Astrocyte (in vitro differentiated cells and primary cell): ENCODE measurements at regions not wholly inside any gene's neighbourhood (a gene's known extent, or its start where the extent isn't known, plus 50 kb on each side); places are given as distances from the start of the nearest gene placed in this dataset.

Experiments
- DNase-seq: peaks from one replicate; pipeline ENCODE4 v3.0.0-alpha.2; 2010; ENCODE audit warnings: low read depth
- FAIRE-seq: peaks from 2 replicates; lab custom pipeline; 2011; peaks lifted over from hg19 to GRCh38; lab: Jason Lieb, UNC
- H2AFZ ChIP-seq: 2 replicates; pipeline ENCODE4 v1.6.0; 2012; ENCODE audit warnings: low read depth, low read length, inconsistent platforms
- H3K27ac ChIP-seq: 2 replicates; pipeline ENCODE4 v1.5.1; 2011; ENCODE audit warnings: low read depth, low read length, inconsistent platforms
- H3K27me3 ChIP-seq: 2 replicates; pipeline ENCODE4 v1.6.0; 2011; ENCODE audit warnings: low read length, inconsistent platforms; ENCODE audit not compliant: insufficient read depth
- H3K36me3 ChIP-seq: 2 replicates; pipeline ENCODE4 v1.5.1; 2011; ENCODE audit warnings: low read length, inconsistent platforms; ENCODE audit not compliant: insufficient read depth
- H3K4me1 ChIP-seq: 2 replicates; pipeline ENCODE4 v1.5.1; 2011; ENCODE audit warnings: low read length, inconsistent platforms; ENCODE audit not compliant: insufficient read depth
- H3K4me2 ChIP-seq: 2 replicates; pipeline ENCODE4 v1.6.0; 2012; ENCODE audit warnings: low read length, inconsistent platforms
- H3K4me3 ChIP-seq: 2 replicates; pipeline ENCODE4 v1.5.1; 2011; ENCODE audit warnings: low read depth, mild to moderate bottlenecking, low read length, inconsistent platforms; ENCODE audit not compliant: insufficient read depth
- H3K79me2 ChIP-seq: 2 replicates; pipeline ENCODE4 v1.6.0; 2012; ENCODE audit warnings: mild to moderate bottlenecking, low read length, inconsistent platforms; ENCODE audit not compliant: insufficient read depth
- H3K9ac ChIP-seq: 2 replicates; pipeline ENCODE4 v1.6.0; 2012; ENCODE audit warnings: mild to moderate bottlenecking, low read length, inconsistent platforms
- H3K9me3 ChIP-seq: 2 replicates; pipeline ENCODE4 v1.5.1; 2012; ENCODE audit warnings: low read depth, mild to moderate bottlenecking, low read length, inconsistent platforms; ENCODE audit not compliant: insufficient read depth
- H4K20me1 ChIP-seq: 2 replicates; pipeline ENCODE4 v1.6.0; 2012; ENCODE audit warnings: low read length, inconsistent platforms; ENCODE audit not compliant: insufficient read depth
- H3K27ac Mint-ChIP-seq: one replicate; pipeline ENCODE4 v1.8.0; 2021; ENCODE audit warnings: mild to moderate bottlenecking, mixed read lengths; ENCODE audit not compliant: unreplicated experiment
- H3K27me3 Mint-ChIP-seq: one replicate; pipeline ENCODE4 v1.8.0; 2021; ENCODE audit warnings: low read depth, mixed read lengths; ENCODE audit not compliant: unreplicated experiment
- H3K36me3 Mint-ChIP-seq: one replicate; pipeline ENCODE4 v1.8.0; 2021; ENCODE audit warnings: low read depth, mixed read lengths; ENCODE audit not compliant: unreplicated experiment
- H3K4me1 Mint-ChIP-seq: one replicate; pipeline ENCODE4 v1.8.0; 2021; ENCODE audit warnings: low read depth, mixed read lengths; ENCODE audit not compliant: unreplicated experiment
- H3K4me3 Mint-ChIP-seq: one replicate; pipeline ENCODE4 v1.8.0; 2021; ENCODE audit warnings: mild to moderate bottlenecking, moderate library complexity, mixed read lengths; ENCODE audit not compliant: unreplicated experiment
- H3K9me3 Mint-ChIP-seq: one replicate; pipeline ENCODE4 v1.8.0; 2021; ENCODE audit warnings: mild to moderate bottlenecking, mixed read lengths; ENCODE audit not compliant: unreplicated experiment
- CTCF ChIP-seq: IDR thresholded peaks from 2 replicates; pipeline ENCODE4 v1.5.1; 2011; ENCODE audit warnings: low read depth, mild to moderate bottlenecking, inconsistent platforms, low read length, moderate library complexity; ENCODE audit not compliant: insufficient read depth
- EZH2 ChIP-seq: IDR thresholded peaks from 2 replicates; pipeline ENCODE4 v1.6.1; 2012; ENCODE audit warnings: mild to moderate bottlenecking, low read length, inconsistent platforms; ENCODE audit not compliant: insufficient read depth

- Histone ChIP-seq H3K4me1 (peaks cover 6% of the 10 kb centered on the region), H3K27ac (no peak overlapping the region), H3K9me3 (no peaks in the 10 kb centered on the region), H4K20me1 (no peaks in the 10 kb centered on the region), H3K79me2 (no peaks in the 10 kb centered on the region), H3K36me3 (no peaks in the 10 kb centered on the region), H3K4me3 (no peak overlapping the region), H2AFZ (no peak overlapping the region), H3K4me2 (no peak overlapping the region), H3K9ac (no peak overlapping the region), H3K27me3 (no peaks in the 10 kb centered on the region)
- Mint-ChIP-seq H3K9me3 (no peaks in the 10 kb centered on the region), H3K36me3 (no peaks in the 10 kb centered on the region), H3K27ac (no peak overlapping the region), H3K27me3 (no peaks in the 10 kb centered on the region), H3K4me3 (no peak overlapping the region), H3K4me1 (peaks cover 12% of the 10 kb centered on the region)
- FAIRE-seq = no peak
- DNase-seq = peak; percentile 64
- TF ChIP-seq CTCF = no peak
- TF ChIP-seq EZH2 = no peak
These were observed 918.2 kb upstream of the ADGRL2 start for GRCh38 chr1:80882553-80882952.

GRCh38 chr1:80878343-80878742, 922.4 kb upstream of the ADGRL2 start:
- Histone ChIP-seq H2AFZ (no peak overlapping the region), H3K4me2 (no peak overlapping the region), H3K27ac (no peak overlapping the region), H3K4me3 (no peak overlapping the region), H3K9ac (no peak overlapping the region), H3K36me3 (no peaks in the 10 kb centered on the region), H3K79me2 (no peaks in the 10 kb centered on the region), H4K20me1 (no peaks in the 10 kb centered on the region), H3K4me1 (peaks cover 6% of the 10 kb centered on the region), H3K27me3 (no peaks in the 10 kb centered on the region), H3K9me3 (no peaks in the 10 kb centered on the region)
- Mint-ChIP-seq H3K9me3 (no peaks in the 10 kb centered on the region), H3K4me3 (no peak overlapping the region), H3K4me1 (peaks cover 12% of the 10 kb centered on the region), H3K36me3 (no peaks in the 10 kb centered on the region), H3K27ac (no peak overlapping the region), H3K27me3 (no peaks in the 10 kb centered on the region)
- no peak for FAIRE-seq
- TF ChIP-seq CTCF = no peak
- TF ChIP-seq EZH2 = no peak
- no peak for DNase-seq

- Mint-ChIP-seq H3K4me3 (no peak overlapping the region), H3K36me3 (no peaks in the 10 kb centered on the region), H3K27ac (no peak overlapping the region), H3K27me3 (no peaks in the 10 kb centered on the region), H3K4me1 (peaks cover under 1% of the 10 kb centered on the region), H3K9me3 (no peaks in the 10 kb centered on the region)
- FAIRE-seq (no peak), DNase-seq (no peak)
- no peaks in the 10 kb centered on the region for H3K9me3 ChIP-seq
- H3K27ac ChIP-seq = no peak overlapping the region
- no peaks in the 10 kb centered on the region for H3K36me3 ChIP-seq
- no peak overlapping the region for H3K4me2 ChIP-seq
- no peaks in the 10 kb centered on the region for H3K27me3 ChIP-seq
- no peak overlapping the region for H3K4me3 ChIP-seq
- no peak overlapping the region for H2AFZ ChIP-seq
- H3K79me2 ChIP-seq = no peaks in the 10 kb centered on the region
- H3K9ac ChIP-seq = no peak overlapping the region
- TF ChIP-seq CTCF (no peak), EZH2 (no peak)
- H4K20me1 ChIP-seq = no peaks in the 10 kb centered on the region
- H3K4me1 ChIP-seq = no peaks in the 10 kb centered on the region
These were observed 924.7 kb upstream of the ADGRL2 start for GRCh38 chr1:80876035-80876434.
